Mammary epithelial cell (primary cell): ENCODE measurements at regions not wholly inside any gene's neighbourhood (a gene's known extent, or its start where the extent isn't known, plus 50 kb on each side); places are given as distances from the start of the nearest gene placed in this dataset.

Experiments
- CTCF ChIP-seq, 2 donors: IDR thresholded peaks in 1 of 2; conservative IDR thresholded peaks in 1 of 2; 2 replicates each; pipeline ENCODE4 v1.5.1; 2011 to 2012; ENCODE audit warnings: inconsistent platforms in 2 of 2, low read length in 2 of 2, mild to moderate bottlenecking in 2 of 2, control low read depth in 1 of 2, low read depth in 1 of 2; ENCODE audit not compliant: insufficient read depth in 1 of 2; ENCODE audit errors: extremely low read depth in 1 of 2
- EZH2 ChIP-seq: IDR thresholded peaks from 2 replicates; pipeline ENCODE4 v1.6.1; 2012; ENCODE audit warnings: low read length, inconsistent platforms, borderline replicate concordance

- TF ChIP-seq CTCF (conservative IDR thresholded peaks at IDR 0.05 in 1 of 2, IDR thresholded peaks at IDR 0.05 in 1 of 2; ENCODE audit: extremely low read depth in 1 of 2, insufficient read depth in 1 of 2, low read depth in 1 of 2, low read length in 2 of 2) (no peak), EZH2 (no peak)
Observed at GRCh38 chrX:55818673-55819375, 101.3 kb downstream of the RRAGB start.
